ENCODE measurements at regions not wholly inside any gene's neighbourhood (a gene's known extent, or its start where the extent isn't known, plus 50 kb on each side); places are given as distances from the start of the nearest gene placed in this dataset.

DNA sequence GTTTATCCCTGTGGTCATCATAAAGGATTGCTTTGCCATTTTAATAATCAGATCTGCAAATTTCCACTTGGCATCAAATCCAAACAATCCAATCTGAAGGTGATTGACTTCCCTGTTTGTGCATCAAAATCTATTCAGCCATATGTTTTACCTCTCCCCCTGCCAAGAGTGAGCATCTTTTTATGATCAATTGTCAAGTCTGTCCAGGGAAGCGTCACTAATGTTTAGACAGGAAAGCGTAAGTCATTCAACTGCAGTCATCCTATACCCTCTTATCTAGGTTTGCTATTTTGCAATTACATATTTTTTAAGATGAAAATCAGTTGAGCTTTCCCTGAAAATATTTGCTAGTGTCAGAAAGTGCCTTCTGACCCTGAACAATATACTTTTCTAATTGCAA, 1224.1 kb upstream of the SEL1L start:
- TF ChIP-seq, protein P1, sequence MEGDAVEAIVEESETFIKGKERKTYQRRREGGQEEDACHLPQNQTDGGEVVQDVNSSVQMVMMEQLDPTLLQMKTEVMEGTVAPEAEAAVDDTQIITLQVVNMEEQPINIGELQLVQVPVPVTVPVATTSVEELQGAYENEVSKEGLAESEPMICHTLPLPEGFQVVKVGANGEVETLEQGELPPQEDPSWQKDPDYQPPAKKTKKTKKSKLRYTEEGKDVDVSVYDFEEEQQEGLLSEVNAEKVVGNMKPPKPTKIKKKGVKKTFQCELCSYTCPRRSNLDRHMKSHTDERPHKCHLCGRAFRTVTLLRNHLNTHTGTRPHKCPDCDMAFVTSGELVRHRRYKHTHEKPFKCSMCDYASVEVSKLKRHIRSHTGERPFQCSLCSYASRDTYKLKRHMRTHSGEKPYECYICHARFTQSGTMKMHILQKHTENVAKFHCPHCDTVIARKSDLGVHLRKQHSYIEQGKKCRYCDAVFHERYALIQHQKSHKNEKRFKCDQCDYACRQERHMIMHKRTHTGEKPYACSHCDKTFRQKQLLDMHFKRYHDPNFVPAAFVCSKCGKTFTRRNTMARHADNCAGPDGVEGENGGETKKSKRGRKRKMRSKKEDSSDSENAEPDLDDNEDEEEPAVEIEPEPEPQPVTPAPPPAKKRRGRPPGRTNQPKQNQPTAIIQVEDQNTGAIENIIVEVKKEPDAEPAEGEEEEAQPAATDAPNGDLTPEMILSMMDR (IDR thresholded peaks at IDR 0.05), result no peak
- Mint-ChIP-seq H3K4me3 (ENCODE audit: unreplicated experiment) (no peak overlapping the region), H3K36me3 (ENCODE audit: unreplicated experiment) (no peaks in the 10 kb centered on the region), H3K4me1 (ENCODE audit: unreplicated experiment) (no peaks in the 10 kb centered on the region), H3K27ac (ENCODE audit: unreplicated experiment) (no peak overlapping the region), H3K9me3 (ENCODE audit: unreplicated experiment) (no peaks in the 10 kb centered on the region), H3K27me3 (ENCODE audit: unreplicated experiment) (no peaks in the 10 kb centered on the region)
- DNase-seq (ENCODE audit: extremely low spot score, unreplicated experiment), result no peak

DNA sequence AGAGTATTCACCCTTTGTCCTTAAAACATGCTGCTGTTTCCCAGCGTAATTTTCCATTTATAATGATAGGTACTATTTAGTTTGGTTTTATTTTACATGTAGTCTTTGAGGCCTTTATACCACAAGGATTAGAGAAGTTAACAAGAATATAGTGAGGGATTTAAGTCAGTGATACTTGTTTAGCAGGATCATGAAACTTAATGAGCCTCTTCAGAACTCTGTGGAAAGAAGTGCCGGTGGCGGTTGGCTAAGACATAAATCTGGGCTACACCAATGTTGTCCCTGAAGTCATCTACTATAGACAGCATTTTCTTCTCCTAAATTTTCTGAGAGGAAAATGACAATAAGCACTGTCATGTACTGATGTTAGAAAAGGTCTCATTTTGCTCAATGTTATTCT, 1226.0 kb upstream of the SEL1L start:
- Mint-ChIP-seq H3K36me3 (ENCODE audit: unreplicated experiment) (no peaks in the 10 kb centered on the region), H3K9me3 (ENCODE audit: unreplicated experiment) (no peaks in the 10 kb centered on the region), H3K4me1 (ENCODE audit: unreplicated experiment) (no peaks in the 10 kb centered on the region), H3K4me3 (ENCODE audit: unreplicated experiment) (no peak overlapping the region), H3K27me3 (ENCODE audit: unreplicated experiment) (no peaks in the 10 kb centered on the region), H3K27ac (ENCODE audit: unreplicated experiment) (no peak overlapping the region)
- no peak for DNase-seq (ENCODE audit: extremely low spot score, unreplicated experiment)
- TF ChIP-seq, protein P1 (IDR thresholded peaks at IDR 0.05), result no peak

DNA sequence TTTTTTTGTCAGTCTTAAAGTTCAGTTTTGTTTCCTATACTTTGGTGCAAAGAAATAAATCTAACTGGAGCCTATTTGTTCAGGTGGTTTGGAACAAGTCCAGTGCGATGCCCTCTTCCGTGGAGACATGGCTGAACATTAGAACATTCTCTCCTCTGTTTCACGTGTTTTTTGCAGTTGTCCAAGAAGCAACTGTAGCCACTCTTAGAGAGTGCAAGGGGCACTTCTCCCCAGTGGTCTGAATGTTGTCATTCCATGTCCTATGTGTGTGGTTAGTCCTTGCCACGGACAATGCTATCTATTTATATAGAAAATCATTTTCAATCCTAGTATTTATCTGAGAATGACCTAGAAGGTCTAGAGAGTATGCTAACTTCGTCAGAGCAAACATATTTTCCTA, 1232.5 kb upstream of the SEL1L start:
- Mint-ChIP-seq H3K4me1 (ENCODE audit: unreplicated experiment) (no peaks in the 10 kb centered on the region), H3K36me3 (ENCODE audit: unreplicated experiment) (no peaks in the 10 kb centered on the region), H3K4me3 (ENCODE audit: unreplicated experiment) (no peak overlapping the region), H3K27me3 (ENCODE audit: unreplicated experiment) (no peaks in the 10 kb centered on the region), H3K9me3 (ENCODE audit: unreplicated experiment) (no peaks in the 10 kb centered on the region), H3K27ac (ENCODE audit: unreplicated experiment) (no peak overlapping the region)
- TF ChIP-seq, protein P1 (IDR thresholded peaks at IDR 0.05), result no peak
- DNase-seq (ENCODE audit: extremely low spot score, unreplicated experiment), result no peak

DNA sequence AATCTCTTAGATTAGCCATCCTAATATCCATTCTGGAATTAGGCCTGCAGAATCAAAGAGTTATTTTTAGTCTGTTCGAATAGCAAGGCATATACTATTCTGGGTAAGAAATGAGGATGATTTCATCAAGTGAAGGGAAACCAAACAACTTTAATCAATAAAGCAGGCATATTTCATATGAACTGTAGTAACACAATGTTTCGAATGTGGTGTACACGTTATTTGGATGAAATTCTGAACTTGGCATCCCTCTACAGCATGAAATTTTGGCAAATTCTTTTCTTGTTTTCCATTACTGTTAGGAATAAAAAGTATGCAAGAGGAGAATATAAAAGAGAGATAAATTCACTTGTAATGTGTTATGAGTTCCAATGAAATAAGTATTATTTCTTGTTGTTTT, 1233.3 kb upstream of the SEL1L start:
- H3K27me3 Mint-ChIP-seq (ENCODE audit: unreplicated experiment), result no peaks in the 10 kb centered on the region
- no peak overlapping the region for H3K27ac Mint-ChIP-seq (ENCODE audit: unreplicated experiment)

DNA sequence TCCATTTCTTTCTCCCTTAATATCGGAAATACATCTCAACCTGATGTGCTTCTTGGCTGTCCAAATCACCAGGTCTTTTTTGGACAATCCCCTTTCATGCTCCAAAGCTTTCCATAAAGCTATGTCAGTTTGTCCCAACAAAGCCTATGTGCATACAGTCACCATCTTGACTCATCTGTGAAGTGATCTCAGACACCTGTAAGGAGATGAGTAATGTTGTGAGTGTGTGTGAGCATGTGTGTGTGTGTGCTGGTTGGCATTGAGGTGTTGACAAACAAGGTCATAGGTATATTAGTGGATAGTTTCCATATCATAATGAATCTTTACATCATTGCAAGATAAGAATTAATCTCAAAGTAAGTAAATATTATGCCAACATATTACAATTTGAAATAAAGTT, 1243.3 kb upstream of the SEL1L start:
- Mint-ChIP-seq H3K4me3 (ENCODE audit: unreplicated experiment) (no peak overlapping the region), H3K27me3 (ENCODE audit: unreplicated experiment) (no peaks in the 10 kb centered on the region), H3K4me1 (ENCODE audit: unreplicated experiment) (no peaks in the 10 kb centered on the region), H3K27ac (ENCODE audit: unreplicated experiment) (no peak overlapping the region), H3K9me3 (ENCODE audit: unreplicated experiment) (no peaks in the 10 kb centered on the region), H3K36me3 (ENCODE audit: unreplicated experiment) (no peaks in the 10 kb centered on the region)
- TF ChIP-seq, protein P1 (IDR thresholded peaks at IDR 0.05), result no peak
- no peak for DNase-seq (ENCODE audit: extremely low spot score, unreplicated experiment)

More for the DNA sequence above, 1233.3 kb upstream of the SEL1L start:
- no peak for DNase-seq (ENCODE audit: extremely low spot score, unreplicated experiment)
- Mint-ChIP-seq H3K9me3 (ENCODE audit: unreplicated experiment) (no peaks in the 10 kb centered on the region), H3K4me1 (ENCODE audit: unreplicated experiment) (no peaks in the 10 kb centered on the region), H3K36me3 (ENCODE audit: unreplicated experiment) (no peaks in the 10 kb centered on the region), H3K4me3 (ENCODE audit: unreplicated experiment) (no peak overlapping the region)
- TF ChIP-seq, protein P1 (IDR thresholded peaks at IDR 0.05), result no peak

Measured in osteocyte (in vitro differentiated cells).